HG03060 (cell line): ENCODE measurements at regions not wholly inside any gene's neighbourhood (a gene's known extent, or its start where the extent isn't known, plus 50 kb on each side); places are given as distances from the start of the nearest gene placed in this dataset.

Experiments used
- ATAC-seq: cut with Tn5 transposase; IDR thresholded peaks from one replicate; pipeline ENCODE4 v1.9.1; 2021; ENCODE audit warnings: low read depth, moderate number of reproducible peaks; ENCODE audit not compliant: unreplicated experiment

DNA sequence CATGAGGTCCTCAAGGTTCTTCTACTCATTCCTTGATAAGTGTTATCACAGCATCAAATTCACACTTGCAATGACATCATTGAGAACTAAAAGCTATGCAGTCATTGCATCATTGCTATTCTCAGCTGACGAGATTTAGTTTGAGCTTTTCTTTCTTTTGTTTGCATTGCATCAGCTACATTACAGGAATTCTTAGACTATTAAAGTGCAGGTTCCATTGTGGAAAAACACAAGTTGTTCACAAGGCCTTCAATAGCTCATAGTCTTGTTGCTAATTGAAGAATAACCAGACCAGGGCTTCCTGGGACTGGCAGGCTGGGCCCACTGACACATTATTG lies 139.3 kb downstream of the CXCL12 start:
- no peak for ATAC-seq

GRCh38 chr10:44244745-44245600 lies 139.9 kb downstream of the CXCL12 start:
- no peak for ATAC-seq

DNA sequence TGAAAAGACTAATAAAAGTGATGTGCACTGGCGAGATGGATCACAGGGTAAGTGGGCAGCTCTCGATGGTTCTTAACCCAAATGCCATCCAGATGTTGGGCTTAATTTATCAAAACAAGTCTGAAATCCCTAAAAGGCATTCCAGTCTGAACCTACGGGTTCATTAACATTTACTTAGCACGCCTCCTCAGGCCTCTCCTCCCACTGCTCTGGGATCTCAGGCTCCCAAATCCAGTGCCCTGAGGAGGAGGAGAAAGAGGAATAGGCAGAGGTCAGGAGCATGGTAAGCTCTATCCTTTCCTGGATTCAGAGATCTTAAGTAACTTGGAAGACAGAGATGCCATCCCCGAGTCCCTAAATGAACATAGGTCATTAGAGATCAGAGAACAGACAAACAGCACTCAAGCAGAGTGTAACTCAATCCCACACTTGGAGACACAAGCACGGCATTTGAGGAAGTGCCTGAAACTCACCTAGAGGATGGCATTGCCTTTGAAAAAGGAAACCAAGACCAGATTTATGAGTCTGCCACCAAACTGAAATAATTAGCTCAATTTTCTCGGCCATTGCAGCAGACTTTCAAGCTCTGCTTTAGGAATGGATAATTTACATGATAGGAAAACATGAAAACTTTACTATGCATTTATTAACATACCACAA lies 140.9 kb downstream of the CXCL12 start:
- no peak for ATAC-seq

DNA sequence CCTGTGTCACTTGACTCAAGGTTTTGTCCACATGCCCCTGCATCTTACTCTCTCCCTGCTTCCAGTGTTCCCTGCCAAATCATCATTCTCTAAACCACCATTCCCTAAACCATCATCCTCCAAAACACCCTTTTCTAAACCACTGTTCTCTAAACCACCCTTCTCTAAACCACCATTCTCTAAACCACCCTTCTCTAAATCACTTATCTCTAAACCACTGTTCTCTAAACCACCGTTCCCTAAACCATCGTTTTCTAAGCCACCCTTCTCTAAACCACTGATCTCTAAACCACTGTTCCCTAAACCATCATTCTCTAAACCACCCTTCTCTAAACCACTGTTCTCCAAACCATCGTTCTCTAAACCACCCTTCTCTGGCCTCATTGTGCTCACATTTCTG lies 142.1 kb downstream of the CXCL12 start:
- ATAC-seq = no peak

- no peak for ATAC-seq
Measured at GRCh38 chr10:44242091-44242490, 142.8 kb downstream of the CXCL12 start.

GRCh38 chr10:44240584-44241205 lies 144.2 kb downstream of the CXCL12 start:
- no peak for ATAC-seq

DNA sequence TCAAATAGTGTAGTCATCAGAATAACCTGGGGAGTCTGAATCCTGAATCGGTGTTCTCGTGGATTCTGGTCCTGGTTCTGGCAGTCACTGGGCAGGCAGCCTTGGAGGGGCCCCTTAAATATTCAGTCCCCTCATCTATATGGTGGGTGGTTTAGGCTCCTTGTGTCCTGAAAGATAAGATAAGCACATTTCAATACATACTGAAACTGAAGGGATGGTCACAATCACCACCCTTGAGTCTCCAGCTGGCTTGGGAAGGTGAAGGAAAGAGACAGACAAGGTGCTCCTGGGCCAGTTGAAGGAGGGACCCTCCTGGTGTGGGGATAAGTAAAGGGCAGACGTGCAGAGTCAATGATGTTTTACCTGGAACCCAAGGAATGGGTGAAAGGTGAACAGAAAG lies 146.7 kb downstream of the CXCL12 start:
- ATAC-seq = no peak

GRCh38 chr10:44237364-44238049 lies 147.4 kb downstream of the CXCL12 start:
- no peak for ATAC-seq

DNA sequence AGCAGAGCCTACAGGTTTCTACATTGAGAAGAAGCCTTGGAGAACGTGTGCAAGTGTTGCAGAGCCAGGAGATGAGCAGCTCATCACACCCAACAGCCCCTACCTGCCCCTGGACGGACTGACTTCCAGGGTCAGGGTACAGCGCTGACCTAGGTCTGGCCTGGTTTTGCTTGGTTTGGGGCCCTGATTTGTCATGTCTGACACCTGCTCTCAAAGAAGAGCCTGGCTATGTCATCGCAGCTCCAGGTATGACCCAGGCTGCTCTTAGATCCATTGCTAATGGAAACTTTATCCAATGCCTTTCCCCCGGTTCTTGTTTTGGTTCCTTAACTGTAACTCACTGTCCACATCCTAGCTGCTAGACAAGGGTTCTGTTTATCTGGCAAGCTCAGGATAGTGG lies 149.5 kb downstream of the CXCL12 start:
- ATAC-seq = no peak

DNA sequence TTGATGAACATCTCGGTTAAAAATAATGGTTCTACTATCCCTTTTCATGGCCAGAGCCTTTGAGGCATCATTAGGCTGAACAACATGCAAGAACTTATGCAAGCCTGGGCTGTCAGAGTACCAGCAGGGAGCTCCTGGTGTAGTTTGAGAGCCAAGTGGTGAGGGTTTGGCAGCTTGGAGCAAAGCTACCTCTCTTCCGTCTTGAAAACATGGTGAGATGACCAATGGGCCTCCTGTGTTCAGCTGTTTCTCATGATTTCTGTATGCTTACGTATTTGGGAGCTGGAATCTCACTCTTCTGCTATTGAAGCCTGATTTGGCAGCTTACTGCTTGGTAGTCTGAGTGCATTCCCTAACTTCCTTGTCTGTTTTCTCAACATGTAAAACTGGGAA lies 150.4 kb downstream of the CXCL12 start:
- no peak for ATAC-seq

DNA sequence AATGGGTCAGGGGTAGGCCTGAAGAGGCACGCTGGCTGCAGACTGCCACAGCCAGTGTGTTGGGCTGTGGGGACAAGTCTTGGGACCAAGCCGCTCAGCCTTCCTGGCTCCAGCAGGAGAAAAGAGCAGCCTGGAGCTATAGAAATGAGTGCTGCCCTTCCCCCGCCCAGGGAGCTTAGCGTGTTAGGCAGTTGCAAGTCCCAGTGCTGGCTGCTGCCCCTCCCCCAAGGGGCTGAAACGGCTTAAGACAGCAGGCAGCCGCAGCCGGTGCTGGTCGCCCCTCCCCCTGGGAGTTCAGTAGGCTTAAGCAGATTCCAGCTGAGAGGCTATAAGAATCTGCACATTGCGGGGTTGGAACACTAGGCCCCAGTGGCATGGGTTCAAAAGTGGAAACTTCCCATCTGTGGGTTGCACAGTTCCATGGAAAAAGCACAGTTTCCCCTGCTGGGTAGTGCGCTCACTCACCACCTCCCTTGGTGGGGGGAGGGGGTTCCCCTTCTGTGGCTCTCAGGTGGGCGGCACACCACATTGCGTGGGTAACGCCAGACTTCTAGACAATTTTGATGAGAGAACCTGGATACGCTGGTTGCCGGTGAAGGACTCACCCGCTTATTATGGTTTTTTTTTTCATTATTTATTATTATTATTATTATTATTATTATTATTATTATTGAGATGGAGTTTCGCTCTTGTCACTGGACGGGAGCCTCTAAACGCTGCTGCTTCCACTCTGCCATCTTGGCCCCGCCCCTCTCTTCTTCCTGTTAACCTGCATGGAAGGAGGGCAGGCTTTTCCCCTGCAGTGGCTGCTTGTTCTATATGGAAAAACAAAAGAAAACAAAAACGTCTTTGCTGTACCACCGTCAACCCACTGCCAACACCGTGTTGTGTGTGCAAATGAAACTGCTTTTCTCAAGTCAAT lies 151.1 kb downstream of the CXCL12 start:
- ATAC-seq = no peak

- no peak for ATAC-seq
Measured at GRCh38 chr10:44217274-44217820, 167.6 kb downstream of the CXCL12 start.

GRCh38 chr10:44216073-44216472 lies 168.8 kb downstream of the CXCL12 start:
- no peak for ATAC-seq

DNA sequence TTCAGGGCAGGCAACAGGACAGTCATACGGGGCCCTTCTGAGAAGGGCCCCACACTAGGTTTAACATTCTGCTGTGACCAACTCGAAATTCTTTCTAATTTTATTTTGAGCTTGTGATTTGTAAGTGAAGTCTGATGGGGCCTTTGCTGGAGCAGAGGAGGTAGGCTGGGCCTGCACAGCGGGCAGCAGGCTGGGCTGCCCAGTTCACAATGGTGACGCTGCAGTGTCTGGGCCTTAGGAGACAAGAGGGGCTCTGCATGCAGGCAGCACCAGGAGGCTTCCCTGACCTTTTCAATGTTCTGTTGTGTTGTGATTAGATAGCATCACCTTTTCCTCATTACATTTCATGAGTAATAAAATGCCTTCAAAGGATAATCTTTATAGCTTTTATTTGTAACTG lies 175.1 kb downstream of the CXCL12 start:
- ATAC-seq = no peak

DNA sequence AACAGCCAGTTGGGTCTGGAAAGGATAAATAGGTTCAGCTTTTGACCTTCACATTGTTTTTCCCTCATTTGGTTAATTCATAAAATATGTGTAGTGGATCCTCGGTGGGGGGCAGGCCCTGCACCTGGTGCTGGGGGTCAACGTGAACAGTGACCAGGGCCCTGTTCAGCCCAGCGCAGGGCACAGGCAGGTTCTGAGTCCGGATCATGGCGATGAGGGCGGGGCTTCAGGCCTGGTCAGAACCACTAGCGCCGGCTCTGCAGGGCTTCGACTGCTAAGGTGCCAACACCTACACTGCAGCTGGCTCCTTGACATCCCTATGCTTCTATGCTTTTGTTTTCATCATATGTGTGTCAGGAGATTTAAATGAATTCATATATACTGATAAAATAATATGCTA lies 177.7 kb downstream of the CXCL12 start:
- no peak for ATAC-seq

- no peak for ATAC-seq
Measured at GRCh38 chr10:44206127-44206818, 178.6 kb downstream of the CXCL12 start.

- no peak for ATAC-seq
Measured at GRCh38 chr10:44205067-44205466, 179.8 kb downstream of the CXCL12 start.

- ATAC-seq = no peak
Measured at GRCh38 chr10:44203535-44203934, 181.4 kb downstream of the CXCL12 start.

DNA sequence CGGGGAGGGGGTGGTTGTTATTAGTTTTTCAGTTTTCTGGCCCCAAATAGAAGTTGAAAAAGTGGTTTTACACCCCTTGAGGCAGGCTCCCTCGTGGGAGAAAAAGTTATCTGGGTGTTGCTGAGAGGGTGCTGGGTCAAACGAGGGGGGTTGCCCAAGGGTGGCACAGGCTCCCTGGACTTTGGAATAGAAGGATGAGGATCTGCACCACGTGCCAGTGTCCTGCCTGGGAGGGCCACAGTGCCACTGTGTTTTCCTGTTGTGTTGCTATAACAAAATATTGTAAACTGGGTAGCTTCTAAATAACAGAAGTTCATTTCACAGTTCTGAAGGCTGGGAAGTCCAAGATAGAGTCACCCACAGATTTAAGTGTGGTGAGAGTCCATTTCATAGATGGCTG lies 181.9 kb downstream of the CXCL12 start:
- no peak for ATAC-seq
